22Rv1 (cell line): ENCODE measurements at regions not wholly inside any gene's neighbourhood (a gene's known extent, or its start where the extent isn't known, plus 50 kb on each side); places are given as distances from the start of the nearest gene placed in this dataset.

Experiments
- CTCF ChIP-seq: fragments of 450-650 bp; IDR thresholded peaks from 2 replicates; pipeline ENCODE4 v1.5.1; 2017; ENCODE audit warnings: mild to moderate bottlenecking
- ZFX ChIP-seq: fragments of 450-650 bp; IDR thresholded peaks from 2 replicates; pipeline ENCODE4 v1.6.1; 2017; ENCODE audit warnings: antibody characterized with exemption, borderline replicate concordance

- TF ChIP-seq CTCF, result no peak
- no peak for TF ChIP-seq ZFX
Measured at GRCh38 chr2:138403431-138403927, 98.1 kb upstream of the SPOPL start.
